ENCODE measurements at regions not wholly inside any gene's neighbourhood (a gene's known extent, or its start where the extent isn't known, plus 50 kb on each side); places are given as distances from the start of the nearest gene placed in this dataset.

DNA sequence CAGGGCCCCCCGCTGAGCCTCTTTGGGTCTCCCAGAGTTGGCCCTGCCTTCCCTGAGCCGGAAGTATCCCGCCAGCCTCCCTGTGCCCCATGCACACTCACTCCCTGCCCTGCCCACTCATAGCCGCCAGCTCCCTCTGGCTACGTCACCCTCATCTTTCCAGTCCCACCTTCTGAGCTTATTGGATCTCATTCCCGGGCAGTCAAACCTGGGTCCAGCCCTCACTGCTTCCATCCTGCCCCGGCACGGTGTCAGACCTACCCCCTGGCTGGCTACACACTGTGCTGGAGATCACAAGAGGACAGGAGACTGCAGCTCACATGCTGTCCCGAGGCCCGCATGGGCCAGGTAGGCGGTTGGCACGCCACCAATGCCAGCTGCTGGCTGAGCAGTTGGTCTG, 147.2 kb downstream of the ASB1 start:
- FAIRE-seq (no peak), DNase-seq (ENCODE audit: insufficient read length, low spot score) (no peak)
- TF ChIP-seq, protein P1, sequence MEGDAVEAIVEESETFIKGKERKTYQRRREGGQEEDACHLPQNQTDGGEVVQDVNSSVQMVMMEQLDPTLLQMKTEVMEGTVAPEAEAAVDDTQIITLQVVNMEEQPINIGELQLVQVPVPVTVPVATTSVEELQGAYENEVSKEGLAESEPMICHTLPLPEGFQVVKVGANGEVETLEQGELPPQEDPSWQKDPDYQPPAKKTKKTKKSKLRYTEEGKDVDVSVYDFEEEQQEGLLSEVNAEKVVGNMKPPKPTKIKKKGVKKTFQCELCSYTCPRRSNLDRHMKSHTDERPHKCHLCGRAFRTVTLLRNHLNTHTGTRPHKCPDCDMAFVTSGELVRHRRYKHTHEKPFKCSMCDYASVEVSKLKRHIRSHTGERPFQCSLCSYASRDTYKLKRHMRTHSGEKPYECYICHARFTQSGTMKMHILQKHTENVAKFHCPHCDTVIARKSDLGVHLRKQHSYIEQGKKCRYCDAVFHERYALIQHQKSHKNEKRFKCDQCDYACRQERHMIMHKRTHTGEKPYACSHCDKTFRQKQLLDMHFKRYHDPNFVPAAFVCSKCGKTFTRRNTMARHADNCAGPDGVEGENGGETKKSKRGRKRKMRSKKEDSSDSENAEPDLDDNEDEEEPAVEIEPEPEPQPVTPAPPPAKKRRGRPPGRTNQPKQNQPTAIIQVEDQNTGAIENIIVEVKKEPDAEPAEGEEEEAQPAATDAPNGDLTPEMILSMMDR (IDR thresholded peaks at IDR 0.05; ENCODE audit: insufficient read depth, missing control alignments), result no peak

DNA sequence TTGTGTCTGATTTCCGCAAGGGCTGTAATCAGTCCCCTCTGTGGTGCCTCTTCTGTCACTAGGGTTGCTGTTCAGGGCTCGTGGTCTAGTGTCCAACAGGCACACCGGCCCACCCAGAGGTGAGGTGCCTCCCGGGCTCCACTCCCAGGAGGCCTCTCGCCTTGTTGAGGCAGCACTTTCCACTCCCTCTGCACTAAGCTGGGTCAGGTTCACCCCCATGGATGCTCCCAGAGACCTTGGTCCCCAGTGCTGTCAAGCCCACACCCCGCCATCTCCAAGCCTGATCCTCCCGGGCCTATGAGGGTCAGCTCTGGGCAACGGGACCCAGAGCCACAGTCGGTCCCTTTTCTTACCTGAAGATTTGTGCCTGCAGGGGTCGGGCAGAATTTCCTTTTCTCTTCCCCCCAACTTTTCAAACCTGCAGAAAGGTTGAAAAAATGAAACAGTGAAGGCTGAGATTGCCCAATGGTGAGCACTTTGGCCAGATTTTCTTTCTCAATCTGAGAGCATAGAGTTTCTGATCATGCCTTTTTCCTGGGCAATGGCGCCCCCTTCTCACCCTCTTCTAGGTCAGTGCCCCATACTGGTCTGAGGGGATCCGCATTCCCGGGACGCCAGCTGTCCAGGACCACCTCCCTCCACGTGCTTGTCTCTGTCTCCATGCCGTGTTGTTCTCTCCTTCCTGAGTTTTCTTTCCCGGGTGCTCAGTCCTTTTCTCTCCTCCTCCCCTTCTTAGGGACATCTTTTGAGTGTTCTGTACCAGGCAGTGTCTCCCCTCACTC, 148.0 kb downstream of the ASB1 start:
- no peak for FAIRE-seq
- no peak for DNase-seq (ENCODE audit: insufficient read length, low spot score)
- TF ChIP-seq, protein P1 (IDR thresholded peaks at IDR 0.05; ENCODE audit: insufficient read depth, missing control alignments), result no peak

DNA sequence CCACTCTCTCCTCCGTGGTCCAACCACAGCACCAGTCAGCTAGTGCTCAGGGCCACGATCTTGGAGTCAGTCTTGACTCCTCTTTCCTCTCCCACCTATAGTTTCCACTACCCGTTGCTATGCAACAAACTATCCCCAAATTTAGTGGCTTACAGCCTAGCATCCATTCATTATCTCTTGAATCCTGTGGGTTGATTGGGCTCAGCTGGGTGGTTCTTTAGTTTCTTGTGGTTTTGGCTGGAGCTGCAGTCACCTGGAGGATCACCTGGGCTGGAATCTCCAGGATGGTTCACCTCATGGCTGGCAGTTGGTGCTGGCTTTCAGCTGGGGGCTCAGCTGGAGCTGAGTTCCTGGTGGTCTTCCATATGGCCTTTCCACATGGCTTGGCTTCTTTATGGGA, 149.9 kb downstream of the ASB1 start:
- FAIRE-seq (no peak), DNase-seq (ENCODE audit: insufficient read length, low spot score) (no peak)
- TF ChIP-seq, protein P1 (IDR thresholded peaks at IDR 0.05; ENCODE audit: insufficient read depth, missing control alignments), result no peak

DNA sequence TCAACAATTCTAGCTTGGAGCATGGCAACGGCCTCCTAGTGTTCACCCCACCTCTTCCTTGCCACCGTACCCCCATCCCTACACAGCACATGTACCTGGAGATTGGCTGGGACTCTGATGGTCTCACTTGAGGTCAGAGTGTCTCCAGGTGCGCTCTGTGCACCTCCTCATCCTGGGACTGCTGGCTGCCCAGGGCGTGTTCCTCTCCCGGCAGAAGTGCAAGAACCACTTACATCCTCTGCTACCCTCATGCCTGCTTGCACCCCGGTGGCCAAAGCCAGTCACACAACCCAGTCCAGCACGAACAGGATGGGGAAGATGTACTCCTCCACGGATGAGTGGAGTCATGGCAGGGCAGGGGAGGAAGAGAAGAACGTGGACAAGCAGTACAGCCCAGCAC, 151.5 kb downstream of the ASB1 start:
- DNase-seq (ENCODE audit: insufficient read length, low spot score), result no peak
- FAIRE-seq, result no peak

DNA sequence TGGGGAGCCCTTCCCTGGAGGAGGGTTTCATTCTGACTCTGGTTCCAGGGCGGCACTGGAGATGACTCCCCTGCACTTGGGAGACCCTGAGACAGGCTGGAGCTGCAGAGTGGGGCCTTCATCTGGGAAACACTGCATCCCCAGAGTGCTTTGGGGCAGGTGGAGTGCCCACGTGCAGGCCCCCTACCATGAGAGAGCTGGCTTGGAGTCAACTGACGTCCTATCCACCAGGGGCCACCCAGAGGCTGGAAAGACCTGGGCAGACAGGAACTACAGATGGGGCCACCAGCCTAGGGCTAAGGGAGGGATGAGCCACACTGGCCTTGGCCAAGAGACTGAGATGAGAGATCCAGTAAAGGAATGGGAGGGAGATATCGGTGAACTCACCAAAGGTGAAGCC, 153.8 kb downstream of the ASB1 start:
- DNase-seq (ENCODE audit: insufficient read length, low spot score) (no peak), FAIRE-seq (no peak)
- TF ChIP-seq, protein P1 (IDR thresholded peaks at IDR 0.05; ENCODE audit: insufficient read depth, missing control alignments), result no peak

More for the DNA sequence above, 151.5 kb downstream of the ASB1 start:
- TF ChIP-seq, protein P1 (IDR thresholded peaks at IDR 0.05; ENCODE audit: insufficient read depth, missing control alignments), result no peak

DNA sequence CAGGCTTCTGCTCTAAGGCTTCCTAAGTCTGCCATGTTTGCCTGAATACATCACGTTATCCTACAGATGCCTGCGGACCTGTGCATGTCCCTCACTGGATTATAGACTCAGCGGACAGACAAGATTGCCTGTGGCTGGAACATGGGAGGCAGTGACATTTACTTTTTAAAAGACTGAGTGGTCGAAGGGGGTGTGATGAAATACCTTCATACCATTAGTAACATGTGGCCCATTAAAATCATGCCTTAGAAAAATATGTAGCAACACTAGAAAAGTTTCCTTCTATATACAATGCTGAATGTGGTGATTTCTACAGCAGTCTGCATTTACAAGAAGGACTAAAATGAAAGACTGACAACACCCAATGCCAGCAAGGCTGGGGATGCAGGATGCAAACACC, 154.4 kb downstream of the ASB1 start:
- no peak for FAIRE-seq
- no peak for DNase-seq (ENCODE audit: insufficient read length, low spot score)
- TF ChIP-seq, protein P1 (IDR thresholded peaks at IDR 0.05; ENCODE audit: insufficient read depth, missing control alignments), result no peak

DNA sequence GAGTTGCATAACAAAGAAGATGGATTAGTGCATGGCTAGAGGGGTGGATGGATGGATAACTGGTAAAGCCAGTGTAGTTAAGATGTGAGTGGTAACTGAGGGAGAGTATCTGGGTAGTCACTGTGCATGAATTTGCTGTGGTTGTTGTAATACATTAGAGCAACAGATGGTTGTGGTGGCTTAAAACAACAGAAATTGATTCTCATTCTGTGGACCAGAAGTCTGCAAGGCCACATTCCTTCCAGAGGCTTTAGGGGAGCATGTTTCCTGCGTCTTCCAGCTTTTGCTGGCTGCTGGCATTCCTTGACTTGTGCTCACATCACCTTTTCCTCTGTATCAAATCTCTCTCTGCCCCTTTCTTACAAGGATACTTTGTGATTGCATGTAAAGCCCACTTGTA, 155.4 kb downstream of the ASB1 start:
- TF ChIP-seq, protein P1 (IDR thresholded peaks at IDR 0.05; ENCODE audit: insufficient read depth, missing control alignments), result no peak
- FAIRE-seq, result no peak
- no peak for DNase-seq (ENCODE audit: insufficient read length, low spot score)
